ENCODE measurements at regions not wholly inside any gene's neighbourhood (a gene's known extent, or its start where the extent isn't known, plus 50 kb on each side); places are given as distances from the start of the nearest gene placed in this dataset.

GRCh38 chr4:138327338-138327737 lies 85.2 kb upstream of the SLC7A11 start:
- no peak overlapping the region for H3K4me3 ChIP-seq (ENCODE audit: low read depth in 1 of 2, low read length in 1 of 2)
- no peak for TF ChIP-seq CTCF (IDR thresholded peaks at IDR 0.05)
- H3K27me3 ChIP-seq, result no peaks in the 10 kb centered on the region
- no peaks in the 10 kb centered on the region for H3K9me3 ChIP-seq
- peak overlapping the region; percentile 67 for H3K27ac ChIP-seq
- peaks cover 21 to 23% of the 10 kb centered on the region in 2 experiments for H3K4me1 ChIP-seq (ENCODE audit: control insufficient read depth in 1 of 2, insufficient read depth in 1 of 2, low read depth in 1 of 2, low read length in 1 of 2)
- H3K36me3 ChIP-seq, result no peaks in the 10 kb centered on the region

GRCh38 chr4:138320831-138321230 lies 78.7 kb upstream of the SLC7A11 start:
- H3K27me3 ChIP-seq, result no peaks in the 10 kb centered on the region
- H3K36me3 ChIP-seq, result no peaks in the 10 kb centered on the region
- no peak for TF ChIP-seq CTCF (IDR thresholded peaks at IDR 0.05)
- no peaks in the 10 kb centered on the region for H3K9me3 ChIP-seq
- no peak overlapping the region for H3K27ac ChIP-seq
- H3K4me3 ChIP-seq (ENCODE audit: low read depth in 1 of 2, low read length in 1 of 2), result no peak overlapping the region
- no peaks in the 10 kb centered on the region for H3K4me1 ChIP-seq (ENCODE audit: control insufficient read depth in 1 of 2, insufficient read depth in 1 of 2, low read depth in 1 of 2, low read length in 1 of 2)

GRCh38 chr4:138320030-138320429 lies 77.9 kb upstream of the SLC7A11 start:
- Histone ChIP-seq H3K27me3 (no peaks in the 10 kb centered on the region), H3K27ac (no peak overlapping the region), H3K4me3 (ENCODE audit: low read depth in 1 of 2, low read length in 1 of 2) (no peak overlapping the region), H3K4me1 (ENCODE audit: control insufficient read depth in 1 of 2, insufficient read depth in 1 of 2, low read depth in 1 of 2, low read length in 1 of 2) (no peaks in the 10 kb centered on the region), H3K36me3 (no peaks in the 10 kb centered on the region), H3K9me3 (no peaks in the 10 kb centered on the region)
- TF ChIP-seq CTCF (IDR thresholded peaks at IDR 0.05), result no peak

- Histone ChIP-seq H3K27me3 (no peaks in the 10 kb centered on the region), H3K9me3 (no peaks in the 10 kb centered on the region), H3K4me1 (ENCODE audit: control insufficient read depth in 1 of 2, insufficient read depth in 1 of 2, low read depth in 1 of 2, low read length in 1 of 2) (no peaks in the 10 kb centered on the region), H3K27ac (no peak overlapping the region), H3K4me3 (ENCODE audit: low read depth in 1 of 2, low read length in 1 of 2) (no peak overlapping the region), H3K36me3 (no peaks in the 10 kb centered on the region)
- no peak for TF ChIP-seq CTCF (IDR thresholded peaks at IDR 0.05)
Measured at GRCh38 chr4:138317175-138317748, 75.1 kb upstream of the SLC7A11 start.

- TF ChIP-seq CTCF (IDR thresholded peaks at IDR 0.05), result no peak
- Histone ChIP-seq H3K27ac (no peak overlapping the region), H3K36me3 (no peaks in the 10 kb centered on the region)
Measured at GRCh38 chr4:138312536-138312911, 70.4 kb upstream of the SLC7A11 start.

More at GRCh38 chr4:138312536-138312911, 70.4 kb upstream of the SLC7A11 start:
- H3K27me3 ChIP-seq, result no peaks in the 10 kb centered on the region
- H3K9me3 ChIP-seq, result no peaks in the 10 kb centered on the region
- no peak overlapping the region for H3K4me3 ChIP-seq (ENCODE audit: low read depth in 1 of 2, low read length in 1 of 2)
- H3K4me1 ChIP-seq (ENCODE audit: control insufficient read depth in 1 of 2, insufficient read depth in 1 of 2, low read depth in 1 of 2, low read length in 1 of 2), result peaks cover 3 to 4% of the 10 kb centered on the region in 2 experiments
